NCI-H1105 (cell line): ENCODE measurements at regions not wholly inside any gene's neighbourhood (a gene's known extent, or its start where the extent isn't known, plus 50 kb on each side); places are given as distances from the start of the nearest gene placed in this dataset.
A peak's percentile ranks its signal among the peaks of the same experiment; 100 is the strongest.

ENCODE experiments used
- DNase-seq: peaks from one replicate; lab custom pipeline; 2025; lab: John Stamatoyannopoulos, UW

GRCh38 chr4:189032606-189033338 is 893.5 kb downstream of the TRIML1 start:
- no peak for DNase-seq

- DNase-seq, result no peak
Observed at GRCh38 chr4:189033801-189034347, 894.6 kb downstream of the TRIML1 start.

- DNase-seq, result no peak
Observed at GRCh38 chr4:189035091-189035490, 895.9 kb downstream of the TRIML1 start.

GRCh38 chr4:189035654-189036053 is 896.4 kb downstream of the TRIML1 start:
- DNase-seq, result no peak

GRCh38 chr4:189036906-189037305 is 897.7 kb downstream of the TRIML1 start:
- DNase-seq, result no peak

- no peak for DNase-seq
Observed at GRCh38 chr4:189046642-189047041, 894.0 kb upstream of the FRG1 start.

GRCh38 chr4:189048119-189048518 is 892.6 kb upstream of the FRG1 start:
- DNase-seq, result no peak

GRCh38 chr4:189049682-189050081 is 891.0 kb upstream of the FRG1 start:
- no peak for DNase-seq

GRCh38 chr4:189050643-189051042 is 890.0 kb upstream of the FRG1 start:
- DNase-seq, result peak; percentile 1

GRCh38 chr4:189053621-189054020 is 887.1 kb upstream of the FRG1 start:
- DNase-seq, result no peak

- DNase-seq, result no peak
Observed at GRCh38 chr4:189060104-189060503, 880.6 kb upstream of the FRG1 start.

GRCh38 chr4:189062047-189062820 is 878.4 kb upstream of the FRG1 start:
- no peak for DNase-seq

GRCh38 chr4:189069772-189070171 is 870.9 kb upstream of the FRG1 start:
- no peak for DNase-seq

GRCh38 chr4:189071241-189071640 is 869.4 kb upstream of the FRG1 start:
- DNase-seq, result no peak

GRCh38 chr4:189073739-189074138 is 866.9 kb upstream of the FRG1 start:
- DNase-seq, result no peak

GRCh38 chr4:189081826-189082225 is 858.8 kb upstream of the FRG1 start:
- no peak for DNase-seq

- DNase-seq, result no peak
Observed at GRCh38 chr4:189083769-189084168, 856.9 kb upstream of the FRG1 start.

GRCh38 chr4:189084671-189085070 is 856.0 kb upstream of the FRG1 start:
- DNase-seq, result no peak

GRCh38 chr4:189087971-189088370 is 852.7 kb upstream of the FRG1 start:
- no peak for DNase-seq

- no peak for DNase-seq
Observed at GRCh38 chr4:189088780-189089179, 851.9 kb upstream of the FRG1 start.

- no peak for DNase-seq
Observed at GRCh38 chr4:189090174-189090814, 850.4 kb upstream of the FRG1 start.

- no peak for DNase-seq
Observed at GRCh38 chr4:189092581-189092980, 848.1 kb upstream of the FRG1 start.

GRCh38 chr4:189096108-189096507 is 844.6 kb upstream of the FRG1 start:
- DNase-seq, result no peak
